OCI-LY7 (cell line): ENCODE measurements at regions not wholly inside any gene's neighbourhood (a gene's known extent, or its start where the extent isn't known, plus 50 kb on each side); places are given as distances from the start of the nearest gene placed in this dataset.

Source experiments
- BruUV-seq: library from RNA; stranded (reverse); fragments of 400-500 nt; replicated peaks from 2 replicates; lab custom pipeline; 2021; lab: Mats Ljungman, UMichigan
- CTCF ChIA-PET: fragments of 300-600 bp; sonication (Branson Sonifier 250); formaldehyde crosslinking; loops from one replicate; lab custom pipeline; 2022; ENCODE audit warnings: antibody characterized with exemption; ENCODE audit not compliant: unreplicated experiment; lab: Charles Lee
- POLR2A ChIA-PET: fragments of 300-600 bp; sonication (Branson Sonifier 250); formaldehyde crosslinking; loops from one replicate; lab custom pipeline; 2022; ENCODE audit warnings: antibody characterized with exemption; lab: Charles Lee
- DNase-seq: peaks from one replicate; pipeline ENCODE4 v3.0.0-alpha.2; 2015; ENCODE audit warnings: low spot score
- H2AFZ ChIP-seq: fragments of 200-600 bp; sonication (generic), shearing (Covaris generic); 2 replicates; pipeline ENCODE4 v1.6.1; 2014; ENCODE audit warnings: mild to moderate bottlenecking, antibody characterized with exemption, low read length, moderate library complexity
- H3K27ac ChIP-seq: fragments of 200-600 bp; sonication (generic); 2 replicates; pipeline ENCODE4 v1.5.1; 2014; ENCODE audit warnings: mixed run types, low read depth, mild to moderate bottlenecking, moderate library complexity, low read length, inconsistent platforms; ENCODE audit not compliant: poor library complexity, severe bottlenecking
- H3K36me3 ChIP-seq: fragments of 200-600 bp; sonication (generic); 2 replicates; pipeline ENCODE4 v1.6.1; 2014; ENCODE audit warnings: mild to moderate bottlenecking, antibody characterized with exemption, low read length, moderate library complexity, mixed read lengths; ENCODE audit not compliant: insufficient read depth
- H3K4me1 ChIP-seq: fragments of 200-600 bp; sonication (generic); 2 replicates; pipeline ENCODE4 v1.5.1; 2014; ENCODE audit warnings: mild to moderate bottlenecking, low read length; ENCODE audit not compliant: insufficient read depth, poor library complexity, severe bottlenecking
- H3K4me2 ChIP-seq: fragments of 200-600 bp; sonication (generic); 2 replicates; pipeline ENCODE4 v1.6.1; 2014; ENCODE audit warnings: mild to moderate bottlenecking, low read length
- H3K4me3 ChIP-seq: fragments of 200-600 bp; sonication (generic); 2 replicates; pipeline ENCODE4 v1.5.1; 2014; ENCODE audit warnings: mild to moderate bottlenecking, low read depth, low read length; ENCODE audit not compliant: poor library complexity, severe bottlenecking
- H3K79me2 ChIP-seq: fragments of 200-600 bp; sonication (generic); 2 replicates; pipeline ENCODE4 v1.6.1; 2016; ENCODE audit warnings: low read depth, mild to moderate bottlenecking, low read length, moderate library complexity, mixed read lengths; ENCODE audit not compliant: insufficient read depth
- H3K9me2 ChIP-seq: fragments of 200-600 bp; sonication (generic); 2 replicates; pipeline ENCODE4 v1.6.1; 2016; ENCODE audit warnings: mild to moderate bottlenecking, low read length, mixed read lengths; ENCODE audit not compliant: insufficient read depth
- H3K9me3 ChIP-seq: fragments of 200-600 bp; sonication (generic); 2 replicates; pipeline ENCODE4 v1.6.1; 2014; ENCODE audit warnings: mild to moderate bottlenecking, mixed run types, low read length, mixed read lengths
- H4K20me1 ChIP-seq: fragments of 200-600 bp; sonication (generic); 2 replicates; pipeline ENCODE4 v1.6.1; 2014; ENCODE audit warnings: mild to moderate bottlenecking, antibody characterized with exemption, low read length, moderate library complexity, mixed read lengths; ENCODE audit not compliant: insufficient read depth
- EZH2phosphoT487 ChIP-seq: fragments of 200-600 bp; sonication (generic); IDR thresholded peaks from 2 replicates; pipeline ENCODE4 v1.6.1; 2018; ENCODE audit warnings: low read depth, borderline replicate concordance, mild to moderate bottlenecking, mixed run types, antibody characterized with exemption, low read length, moderate library complexity, mixed read lengths
- intact Hi-C: fragments of 100-400 bp; cut with micrococcal nuclease; formaldehyde crosslinking; loops from one replicate; pipeline ENCODE4 v1.10.0; 2022; ENCODE audit not compliant: unreplicated experiment
- TF ChIP-seq, protein P1 (sequence below): fragments of 200-600 bp; sonication (generic); conservative IDR thresholded peaks from 2 replicates; pipeline ENCODE4 v1.5.1; 2014; ENCODE audit warnings: mild to moderate bottlenecking, antibody characterized with exemption, low read length, moderate library complexity, mixed read lengths

DNA sequence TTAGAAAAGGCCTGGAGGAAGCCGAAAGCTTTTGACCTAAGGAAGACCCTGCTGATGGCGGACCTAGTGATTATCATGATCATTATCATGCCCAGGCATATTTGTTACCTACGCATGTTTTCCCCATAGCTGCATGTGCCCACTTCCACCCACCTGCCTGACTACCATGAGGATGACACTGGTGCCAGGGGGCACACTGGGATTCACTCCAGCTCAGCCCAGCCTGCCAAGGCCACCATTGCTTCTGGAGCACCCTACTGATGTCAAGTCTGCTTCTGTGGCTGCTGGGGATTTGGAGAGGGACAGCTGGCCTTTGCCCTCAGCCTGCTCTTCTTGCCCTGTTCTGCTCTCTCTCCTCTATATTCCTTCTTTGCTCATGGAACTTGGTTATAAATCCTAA, 124.7 kb upstream of the NALF2 start:
- BruUV-seq, result no TSS peak
- no peak for TF ChIP-seq EZH2phosphoT487
- TF ChIP-seq, protein P1, sequence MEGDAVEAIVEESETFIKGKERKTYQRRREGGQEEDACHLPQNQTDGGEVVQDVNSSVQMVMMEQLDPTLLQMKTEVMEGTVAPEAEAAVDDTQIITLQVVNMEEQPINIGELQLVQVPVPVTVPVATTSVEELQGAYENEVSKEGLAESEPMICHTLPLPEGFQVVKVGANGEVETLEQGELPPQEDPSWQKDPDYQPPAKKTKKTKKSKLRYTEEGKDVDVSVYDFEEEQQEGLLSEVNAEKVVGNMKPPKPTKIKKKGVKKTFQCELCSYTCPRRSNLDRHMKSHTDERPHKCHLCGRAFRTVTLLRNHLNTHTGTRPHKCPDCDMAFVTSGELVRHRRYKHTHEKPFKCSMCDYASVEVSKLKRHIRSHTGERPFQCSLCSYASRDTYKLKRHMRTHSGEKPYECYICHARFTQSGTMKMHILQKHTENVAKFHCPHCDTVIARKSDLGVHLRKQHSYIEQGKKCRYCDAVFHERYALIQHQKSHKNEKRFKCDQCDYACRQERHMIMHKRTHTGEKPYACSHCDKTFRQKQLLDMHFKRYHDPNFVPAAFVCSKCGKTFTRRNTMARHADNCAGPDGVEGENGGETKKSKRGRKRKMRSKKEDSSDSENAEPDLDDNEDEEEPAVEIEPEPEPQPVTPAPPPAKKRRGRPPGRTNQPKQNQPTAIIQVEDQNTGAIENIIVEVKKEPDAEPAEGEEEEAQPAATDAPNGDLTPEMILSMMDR, result no peak
- no peaks in the 10 kb centered on the region for H3K79me2 ChIP-seq
- no peak overlapping the region for H3K4me3 ChIP-seq
- H3K27ac ChIP-seq, result no peak overlapping the region
- no peak overlapping the region for H2AFZ ChIP-seq
- POLR2A ChIA-PET, result no interaction called here
- no peaks in the 10 kb centered on the region for H3K9me3 ChIP-seq
- CTCF ChIA-PET, result no interaction called here
- no peaks in the 10 kb centered on the region for H3K36me3 ChIP-seq
- H3K4me1 ChIP-seq, result no peaks in the 10 kb centered on the region
- H3K4me2 ChIP-seq, result no peak overlapping the region
- no peaks in the 10 kb centered on the region for H3K9me2 ChIP-seq
- no peak for DNase-seq
- intact Hi-C loops, result no loop called here
- no peaks in the 10 kb centered on the region for H4K20me1 ChIP-seq

DNA sequence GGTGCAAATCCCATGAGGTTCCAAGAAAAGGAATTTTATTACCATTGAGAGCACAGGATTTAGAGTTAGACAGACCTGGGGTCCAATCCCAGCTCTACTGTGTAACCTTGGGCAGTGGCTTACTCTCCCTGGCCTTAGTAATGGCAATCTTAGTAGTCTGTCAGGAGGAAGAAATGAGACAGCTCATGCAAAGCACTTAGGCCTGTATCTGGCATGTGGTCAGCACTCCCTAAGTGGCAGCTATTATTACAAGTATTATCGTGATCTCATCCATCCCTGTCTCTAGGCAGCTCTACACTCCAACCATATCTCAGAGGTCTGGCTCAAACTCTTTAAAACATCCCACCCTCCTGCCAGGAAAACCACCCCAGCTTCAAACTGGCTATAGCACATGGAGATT, 129.6 kb upstream of the NALF2 start:
- CTCF ChIA-PET, result no interaction called here

DNA sequence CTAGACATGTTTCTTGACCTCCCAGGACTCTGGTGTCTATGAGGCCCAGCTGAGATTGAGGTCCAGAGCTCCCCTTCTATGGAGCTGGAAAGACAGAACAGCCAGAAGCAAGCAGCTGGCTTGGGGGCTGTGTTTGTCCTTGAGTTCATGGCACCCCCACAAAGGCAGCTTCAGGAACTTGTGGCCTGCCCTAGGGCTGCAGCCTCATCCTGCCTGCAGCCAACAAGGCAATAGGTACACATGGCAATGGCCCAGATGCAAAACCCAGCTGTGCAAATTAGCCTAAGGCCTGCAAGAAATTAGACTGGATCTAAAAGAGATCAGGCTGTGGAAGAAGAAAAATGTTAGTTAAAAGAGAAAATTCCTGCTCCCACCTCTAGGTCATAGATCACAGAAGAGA, 131.7 kb upstream of the NALF2 start:
- Histone ChIP-seq H3K4me1 (no peaks in the 10 kb centered on the region), H4K20me1 (no peaks in the 10 kb centered on the region), H3K9me2 (no peaks in the 10 kb centered on the region), H3K9me3 (no peaks in the 10 kb centered on the region), H2AFZ (no peak overlapping the region), H3K4me2 (no peak overlapping the region), H3K4me3 (no peak overlapping the region), H3K36me3 (no peaks in the 10 kb centered on the region), H3K27ac (no peak overlapping the region), H3K79me2 (no peaks in the 10 kb centered on the region)
- BruUV-seq, result no TSS peak
- DNase-seq, result no peak
- ChIA-PET CTCF (no interaction called here), POLR2A (interaction anchor here (0.5 kb wide), 1 partner anchor 41 kb away, joined by 4 read pairs; no protein-coding TSS in a partner anchor)
- TF ChIP-seq, protein P1, result no peak
- no peak for TF ChIP-seq EZH2phosphoT487
- intact Hi-C loops, result no loop called here

More for the DNA sequence above, 129.6 kb upstream of the NALF2 start:
- Histone ChIP-seq H3K27ac (no peak overlapping the region), H3K9me3 (no peaks in the 10 kb centered on the region), H4K20me1 (no peaks in the 10 kb centered on the region), H3K4me3 (no peak overlapping the region), H3K9me2 (no peaks in the 10 kb centered on the region), H3K4me2 (no peak overlapping the region), H2AFZ (no peak overlapping the region), H3K79me2 (no peaks in the 10 kb centered on the region), H3K36me3 (no peaks in the 10 kb centered on the region), H3K4me1 (no peaks in the 10 kb centered on the region)
- intact Hi-C loops, result no loop called here
- POLR2A ChIA-PET, result interaction anchor here (0.7 kb wide), 1 partner anchor 13 kb away, joined by 5 read pairs; no protein-coding TSS in a partner anchor
- no TSS peak for BruUV-seq
- DNase-seq, result no peak
- TF ChIP-seq, protein P1, result no peak
- no peak for TF ChIP-seq EZH2phosphoT487
